ENCODE measurements at regions not wholly inside any gene's neighbourhood (a gene's known extent, or its start where the extent isn't known, plus 50 kb on each side); places are given as distances from the start of the nearest gene placed in this dataset.

DNA sequence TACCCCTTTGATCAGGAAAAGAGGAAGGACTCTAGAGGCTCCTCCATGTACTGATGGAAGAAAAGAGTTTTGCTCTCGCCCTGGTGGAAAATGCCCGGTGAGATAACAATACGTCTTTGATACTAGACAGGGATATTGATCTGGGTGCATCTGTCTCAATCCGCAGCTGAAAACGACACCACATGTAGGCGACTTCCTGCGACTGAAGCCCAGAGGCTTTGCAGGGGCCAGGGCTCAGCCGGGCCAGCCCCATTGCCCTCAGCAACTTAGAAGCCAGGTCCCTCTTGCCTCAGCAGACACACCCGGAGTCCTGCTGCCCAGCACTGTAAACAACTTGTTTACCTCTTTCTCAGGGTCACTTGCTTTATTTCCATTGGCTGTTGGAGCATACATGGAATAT lies 409.4 kb downstream of the IRS2 start:
- no peaks in the 10 kb centered on the region for H3K9me3 ChIP-seq (ENCODE audit: control insufficient read depth, insufficient read depth, low read depth, low read length)
- H3K36me3 ChIP-seq (ENCODE audit: control insufficient read depth in 2 of 2, insufficient read depth in 1 of 2, low read length in 2 of 2) = no peaks in the 10 kb centered on the region
- H3K4me1 ChIP-seq (ENCODE audit: control insufficient read depth, insufficient read depth, low read length) = no peaks in the 10 kb centered on the region
- TF ChIP-seq KLF1 (tag by site-specific recombination; IDR thresholded peaks at IDR 0.05) (no peak), ZNF112 (tag by site-specific recombination; IDR thresholded peaks at IDR 0.05) (no peak), ZNF37A (tag by site-specific recombination; IDR thresholded peaks at IDR 0.05) (no peak), BCL11B (tag by site-specific recombination; IDR thresholded peaks at IDR 0.05; ENCODE audit: low read depth) (no peak), GFI1B (tag by site-specific recombination; IDR thresholded peaks at IDR 0.05) (no peak), ZNF670 (tag by site-specific recombination; IDR thresholded peaks at IDR 0.05; ENCODE audit: low read depth) (no peak), ZNF280D (tag by site-specific recombination; IDR thresholded peaks at IDR 0.05) (no peak), KLF16 (tag by site-specific recombination; IDR thresholded peaks at IDR 0.05) (no peak), ZNF707 (tag by site-specific recombination; IDR thresholded peaks at IDR 0.05) (no peak), ZNF558 (tag by site-specific recombination; IDR thresholded peaks at IDR 0.05) (no peak), ZNF76 (tag by site-specific recombination; IDR thresholded peaks at IDR 0.05; ENCODE audit: borderline replicate concordance, low read depth) (no peak), REPIN1 (tag by site-specific recombination; IDR thresholded peaks at IDR 0.05; ENCODE audit: low read depth) (no peak), SALL2 (tag by site-specific recombination; IDR thresholded peaks at IDR 0.05; ENCODE audit: borderline replicate concordance) (no peak), TRIM28 (IDR thresholded peaks at IDR 0.05; ENCODE audit: borderline replicate concordance, low read length) (no peak), ZBTB10 (tag by site-specific recombination; IDR thresholded peaks at IDR 0.05) (no peak)
- TF ChIP-seq, protein P1, sequence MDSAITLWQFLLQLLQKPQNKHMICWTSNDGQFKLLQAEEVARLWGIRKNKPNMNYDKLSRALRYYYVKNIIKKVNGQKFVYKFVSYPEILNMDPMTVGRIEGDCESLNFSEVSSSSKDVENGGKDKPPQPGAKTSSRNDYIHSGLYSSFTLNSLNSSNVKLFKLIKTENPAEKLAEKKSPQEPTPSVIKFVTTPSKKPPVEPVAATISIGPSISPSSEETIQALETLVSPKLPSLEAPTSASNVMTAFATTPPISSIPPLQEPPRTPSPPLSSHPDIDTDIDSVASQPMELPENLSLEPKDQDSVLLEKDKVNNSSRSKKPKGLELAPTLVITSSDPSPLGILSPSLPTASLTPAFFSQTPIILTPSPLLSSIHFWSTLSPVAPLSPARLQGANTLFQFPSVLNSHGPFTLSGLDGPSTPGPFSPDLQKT (IDR thresholded peaks at IDR 0.05; ENCODE audit: borderline replicate concordance, low read depth, low read length) = no peak
- TF ChIP-seq, protein P2, sequence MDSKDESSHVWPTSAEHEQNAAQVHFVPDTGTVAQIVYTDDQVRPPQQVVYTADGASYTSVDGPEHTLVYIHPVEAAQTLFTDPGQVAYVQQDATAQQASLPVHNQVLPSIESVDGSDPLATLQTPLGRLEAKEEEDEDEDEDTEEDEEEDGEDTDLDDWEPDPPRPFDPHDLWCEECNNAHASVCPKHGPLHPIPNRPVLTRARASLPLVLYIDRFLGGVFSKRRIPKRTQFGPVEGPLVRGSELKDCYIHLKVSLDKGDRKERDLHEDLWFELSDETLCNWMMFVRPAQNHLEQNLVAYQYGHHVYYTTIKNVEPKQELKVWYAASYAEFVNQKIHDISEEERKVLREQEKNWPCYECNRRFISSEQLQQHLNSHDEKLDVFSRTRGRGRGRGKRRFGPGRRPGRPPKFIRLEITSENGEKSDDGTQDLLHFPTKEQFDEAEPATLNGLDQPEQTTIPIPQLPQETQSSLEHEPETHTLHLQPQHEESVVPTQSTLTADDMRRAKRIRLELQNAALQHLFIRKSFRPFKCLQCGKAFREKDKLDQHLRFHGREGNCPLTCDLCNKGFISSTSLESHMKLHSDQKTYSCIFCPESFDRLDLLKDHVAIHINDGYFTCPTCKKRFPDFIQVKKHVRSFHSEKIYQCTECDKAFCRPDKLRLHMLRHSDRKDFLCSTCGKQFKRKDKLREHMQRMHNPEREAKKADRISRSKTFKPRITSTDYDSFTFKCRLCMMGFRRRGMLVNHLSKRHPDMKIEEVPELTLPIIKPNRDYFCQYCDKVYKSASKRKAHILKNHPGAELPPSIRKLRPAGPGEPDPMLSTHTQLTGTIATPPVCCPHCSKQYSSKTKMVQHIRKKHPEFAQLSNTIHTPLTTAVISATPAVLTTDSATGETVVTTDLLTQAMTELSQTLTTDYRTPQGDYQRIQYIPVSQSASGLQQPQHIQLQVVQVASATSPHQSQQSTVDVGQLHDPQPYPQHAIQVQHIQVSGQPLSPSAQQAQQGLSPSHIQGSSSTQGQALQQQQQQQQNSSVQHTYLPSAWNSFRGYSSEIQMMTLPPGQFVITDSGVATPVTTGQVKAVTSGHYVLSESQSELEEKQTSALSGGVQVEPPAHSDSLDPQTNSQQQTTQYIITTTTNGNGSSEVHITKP (tag by site-specific recombination; IDR thresholded peaks at IDR 0.05) = no peak
- H3K27ac ChIP-seq (ENCODE audit: extremely low read depth, low read depth, low read length) = no peak overlapping the region
- ChIA-PET CTCF (no interaction called here), POLR2A (no interaction called here)
- H3K4me3 ChIP-seq (ENCODE audit: low read depth, low read length) = no peak overlapping the region
